ENCODE measurements at regions not wholly inside any gene's neighbourhood (a gene's known extent, or its start where the extent isn't known, plus 50 kb on each side); places are given as distances from the start of the nearest gene placed in this dataset.

DNA sequence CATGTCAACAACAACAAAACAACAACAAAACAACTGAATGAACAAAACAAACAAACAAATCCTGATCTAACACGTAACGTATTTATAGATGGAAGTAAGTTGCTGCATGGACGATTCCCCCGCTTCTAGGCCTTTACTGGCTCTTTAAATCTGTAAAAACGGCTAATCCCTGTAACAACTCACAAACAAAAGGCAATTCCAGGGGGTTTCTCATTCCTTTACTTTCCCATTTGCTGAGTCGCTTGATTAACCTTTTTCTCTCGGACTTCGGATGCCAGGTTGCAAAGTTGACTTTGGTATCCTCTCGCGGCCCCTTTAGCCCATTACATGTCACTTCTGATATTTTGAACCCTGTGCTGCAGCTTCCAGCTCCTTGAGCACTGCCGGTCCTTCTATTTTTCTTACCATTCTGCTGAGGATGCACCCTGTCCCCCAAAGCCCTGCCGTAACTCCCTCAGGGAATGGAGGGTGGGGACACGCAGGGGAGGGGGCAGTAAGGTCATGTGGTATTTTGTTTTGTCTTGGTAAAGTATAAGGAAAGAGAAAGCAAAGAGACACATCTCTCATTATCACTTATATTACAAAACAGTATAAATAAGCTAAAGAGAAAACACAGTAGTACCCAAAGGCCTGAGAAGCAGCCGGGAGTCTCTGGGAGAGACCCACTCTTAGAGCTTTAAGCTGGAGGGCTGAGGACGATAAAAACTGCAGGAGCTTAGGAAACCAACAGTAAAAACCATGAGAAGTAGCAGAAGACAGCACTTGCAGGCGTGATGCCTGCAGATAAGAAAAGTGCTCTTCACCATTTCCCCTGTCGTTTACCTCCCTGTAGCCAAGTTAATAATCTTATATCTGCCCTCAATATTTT lies 457.8 kb upstream of the ZNF717 start (continued):
- TF ChIP-seq, protein P1, sequence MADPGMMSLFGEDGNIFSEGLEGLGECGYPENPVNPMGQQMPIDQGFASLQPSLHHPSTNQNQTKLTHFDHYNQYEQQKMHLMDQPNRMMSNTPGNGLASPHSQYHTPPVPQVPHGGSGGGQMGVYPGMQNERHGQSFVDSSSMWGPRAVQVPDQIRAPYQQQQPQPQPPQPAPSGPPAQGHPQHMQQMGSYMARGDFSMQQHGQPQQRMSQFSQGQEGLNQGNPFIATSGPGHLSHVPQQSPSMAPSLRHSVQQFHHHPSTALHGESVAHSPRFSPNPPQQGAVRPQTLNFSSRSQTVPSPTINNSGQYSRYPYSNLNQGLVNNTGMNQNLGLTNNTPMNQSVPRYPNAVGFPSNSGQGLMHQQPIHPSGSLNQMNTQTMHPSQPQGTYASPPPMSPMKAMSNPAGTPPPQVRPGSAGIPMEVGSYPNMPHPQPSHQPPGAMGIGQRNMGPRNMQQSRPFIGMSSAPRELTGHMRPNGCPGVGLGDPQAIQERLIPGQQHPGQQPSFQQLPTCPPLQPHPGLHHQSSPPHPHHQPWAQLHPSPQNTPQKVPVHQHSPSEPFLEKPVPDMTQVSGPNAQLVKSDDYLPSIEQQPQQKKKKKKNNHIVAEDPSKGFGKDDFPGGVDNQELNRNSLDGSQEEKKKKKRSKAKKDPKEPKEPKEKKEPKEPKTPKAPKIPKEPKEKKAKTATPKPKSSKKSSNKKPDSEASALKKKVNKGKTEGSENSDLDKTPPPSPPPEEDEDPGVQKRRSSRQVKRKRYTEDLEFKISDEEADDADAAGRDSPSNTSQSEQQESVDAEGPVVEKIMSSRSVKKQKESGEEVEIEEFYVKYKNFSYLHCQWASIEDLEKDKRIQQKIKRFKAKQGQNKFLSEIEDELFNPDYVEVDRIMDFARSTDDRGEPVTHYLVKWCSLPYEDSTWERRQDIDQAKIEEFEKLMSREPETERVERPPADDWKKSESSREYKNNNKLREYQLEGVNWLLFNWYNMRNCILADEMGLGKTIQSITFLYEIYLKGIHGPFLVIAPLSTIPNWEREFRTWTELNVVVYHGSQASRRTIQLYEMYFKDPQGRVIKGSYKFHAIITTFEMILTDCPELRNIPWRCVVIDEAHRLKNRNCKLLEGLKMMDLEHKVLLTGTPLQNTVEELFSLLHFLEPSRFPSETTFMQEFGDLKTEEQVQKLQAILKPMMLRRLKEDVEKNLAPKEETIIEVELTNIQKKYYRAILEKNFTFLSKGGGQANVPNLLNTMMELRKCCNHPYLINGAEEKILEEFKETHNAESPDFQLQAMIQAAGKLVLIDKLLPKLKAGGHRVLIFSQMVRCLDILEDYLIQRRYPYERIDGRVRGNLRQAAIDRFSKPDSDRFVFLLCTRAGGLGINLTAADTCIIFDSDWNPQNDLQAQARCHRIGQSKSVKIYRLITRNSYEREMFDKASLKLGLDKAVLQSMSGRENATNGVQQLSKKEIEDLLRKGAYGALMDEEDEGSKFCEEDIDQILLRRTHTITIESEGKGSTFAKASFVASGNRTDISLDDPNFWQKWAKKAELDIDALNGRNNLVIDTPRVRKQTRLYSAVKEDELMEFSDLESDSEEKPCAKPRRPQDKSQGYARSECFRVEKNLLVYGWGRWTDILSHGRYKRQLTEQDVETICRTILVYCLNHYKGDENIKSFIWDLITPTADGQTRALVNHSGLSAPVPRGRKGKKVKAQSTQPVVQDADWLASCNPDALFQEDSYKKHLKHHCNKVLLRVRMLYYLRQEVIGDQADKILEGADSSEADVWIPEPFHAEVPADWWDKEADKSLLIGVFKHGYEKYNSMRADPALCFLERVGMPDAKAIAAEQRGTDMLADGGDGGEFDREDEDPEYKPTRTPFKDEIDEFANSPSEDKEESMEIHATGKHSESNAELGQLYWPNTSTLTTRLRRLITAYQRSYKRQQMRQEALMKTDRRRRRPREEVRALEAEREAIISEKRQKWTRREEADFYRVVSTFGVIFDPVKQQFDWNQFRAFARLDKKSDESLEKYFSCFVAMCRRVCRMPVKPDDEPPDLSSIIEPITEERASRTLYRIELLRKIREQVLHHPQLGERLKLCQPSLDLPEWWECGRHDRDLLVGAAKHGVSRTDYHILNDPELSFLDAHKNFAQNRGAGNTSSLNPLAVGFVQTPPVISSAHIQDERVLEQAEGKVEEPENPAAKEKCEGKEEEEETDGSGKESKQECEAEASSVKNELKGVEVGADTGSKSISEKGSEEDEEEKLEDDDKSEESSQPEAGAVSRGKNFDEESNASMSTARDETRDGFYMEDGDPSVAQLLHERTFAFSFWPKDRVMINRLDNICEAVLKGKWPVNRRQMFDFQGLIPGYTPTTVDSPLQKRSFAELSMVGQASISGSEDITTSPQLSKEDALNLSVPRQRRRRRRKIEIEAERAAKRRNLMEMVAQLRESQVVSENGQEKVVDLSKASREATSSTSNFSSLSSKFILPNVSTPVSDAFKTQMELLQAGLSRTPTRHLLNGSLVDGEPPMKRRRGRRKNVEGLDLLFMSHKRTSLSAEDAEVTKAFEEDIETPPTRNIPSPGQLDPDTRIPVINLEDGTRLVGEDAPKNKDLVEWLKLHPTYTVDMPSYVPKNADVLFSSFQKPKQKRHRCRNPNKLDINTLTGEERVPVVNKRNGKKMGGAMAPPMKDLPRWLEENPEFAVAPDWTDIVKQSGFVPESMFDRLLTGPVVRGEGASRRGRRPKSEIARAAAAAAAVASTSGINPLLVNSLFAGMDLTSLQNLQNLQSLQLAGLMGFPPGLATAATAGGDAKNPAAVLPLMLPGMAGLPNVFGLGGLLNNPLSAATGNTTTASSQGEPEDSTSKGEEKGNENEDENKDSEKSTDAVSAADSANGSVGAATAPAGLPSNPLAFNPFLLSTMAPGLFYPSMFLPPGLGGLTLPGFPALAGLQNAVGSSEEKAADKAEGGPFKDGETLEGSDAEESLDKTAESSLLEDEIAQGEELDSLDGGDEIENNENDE (IDR thresholded peaks at IDR 0.05; ENCODE audit: insufficient replicate concordance, low read length), result no peak
- TF ChIP-seq CEBPB (IDR thresholded peaks at IDR 0.05; ENCODE audit: low read depth, low read length), result no peak
- TF ChIP-seq SP1 (IDR thresholded peaks at IDR 0.05; ENCODE audit: low read depth, low read length), result no peak
- no peak for TF ChIP-seq NRF1 (IDR thresholded peaks at IDR 0.05; ENCODE audit: low read depth, low read length)
- no peak for TF ChIP-seq CTBP2 (IDR thresholded peaks at IDR 0.05; ENCODE audit: borderline replicate concordance, insufficient read depth, insufficient read length, low read length)
- TF ChIP-seq CHD1 (IDR thresholded peaks at IDR 0.05; ENCODE audit: low read depth, low read length), result no peak
- TF ChIP-seq PHF8 (conservative IDR thresholded peaks at IDR 0.05; ENCODE audit: low read depth, low read length), result no peak
- TF ChIP-seq KDM4A (IDR thresholded peaks at IDR 0.05; ENCODE audit: low read depth, low read length, severe bottlenecking), result no peak

All from H1 (cell line).